GM23338 (cell line): ENCODE measurements at regions not wholly inside any gene's neighbourhood (a gene's known extent, or its start where the extent isn't known, plus 50 kb on each side); places are given as distances from the start of the nearest gene placed in this dataset.

Source experiments
- ATAC-seq: fragments of 200-7000 bp; cut with Tn5 transposase; 3 replicates; pipeline ENCODE4 v1.9.1; 2020
- DNase-seq: peaks from one replicate; pipeline ENCODE4 v3.0.0-alpha.2; 2015; ENCODE audit warnings: low spot score
- H2AFZ ChIP-seq: fragments of 200-600 bp; sonication (generic); 2 replicates; pipeline ENCODE4 v1.8.0; 2016; ENCODE audit warnings: antibody characterized with exemption, mild to moderate bottlenecking, moderate library complexity
- H3F3A ChIP-seq: fragments of 200-600 bp; sonication (generic); replicated peaks from 2 replicates; pipeline ENCODE4 v1.8.0; 2017; ENCODE audit warnings: antibody characterized with exemption, mixed run types, low read depth
- H3K27ac ChIP-seq: fragments of 200-600 bp; sonication (generic); 2 replicates; pipeline ENCODE4 v1.6.1; 2016; ENCODE audit warnings: low read depth
- H3K27me3 ChIP-seq: fragments of 200-600 bp; sonication (generic); 2 replicates; pipeline ENCODE4 v1.8.0; 2016; ENCODE audit warnings: mild to moderate bottlenecking, mixed run types, moderate library complexity; ENCODE audit not compliant: insufficient read depth
- H3K36me3 ChIP-seq: fragments of 200-600 bp; sonication (generic); 2 replicates; pipeline ENCODE4 v1.8.0; 2016; ENCODE audit warnings: mild to moderate bottlenecking; ENCODE audit not compliant: insufficient read depth
- H3K4me1 ChIP-seq: fragments of 200-600 bp; sonication (generic); 2 replicates; pipeline ENCODE4 v1.8.0; 2016; ENCODE audit warnings: mild to moderate bottlenecking, moderate library complexity; ENCODE audit not compliant: insufficient read depth
- H3K4me2 ChIP-seq: fragments of 200-600 bp; sonication (generic); 2 replicates; pipeline ENCODE4 v1.7.1; 2017; ENCODE audit warnings: mixed run types
- H3K4me3 ChIP-seq: fragments of 200-600 bp; sonication (generic); 2 replicates; pipeline ENCODE4 v1.6.1; 2016; ENCODE audit warnings: mixed run types
- H3K79me2 ChIP-seq: fragments of 200-600 bp; sonication (generic); replicated peaks from 2 replicates; pipeline ENCODE4 v1.8.0; 2017; ENCODE audit warnings: mild to moderate bottlenecking; ENCODE audit not compliant: insufficient read depth
- H3K9me2 ChIP-seq: fragments of 200-600 bp; sonication (generic); 2 replicates; pipeline ENCODE4 v1.8.0; 2017; ENCODE audit not compliant: insufficient read depth
- H4K20me1 ChIP-seq: fragments of 200-600 bp; sonication (generic); replicated peaks from 2 replicates; pipeline ENCODE4 v1.8.0; 2017; ENCODE audit warnings: mild to moderate bottlenecking; ENCODE audit not compliant: insufficient read depth
- H3K27ac Mint-ChIP-seq: 2 replicates; pipeline ENCODE4 v1.8.0; 2020; ENCODE audit warnings: inconsistent platforms, mild to moderate bottlenecking, moderate library complexity, mixed read lengths
- H3K27me3 Mint-ChIP-seq: 3 replicates; pipeline ENCODE4 v1.8.0; 2022; ENCODE audit warnings: low read depth, mild to moderate bottlenecking, moderate library complexity, mixed read lengths, inconsistent platforms; ENCODE audit not compliant: insufficient read depth, poor library complexity
- H3K36me3 Mint-ChIP-seq: 3 replicates; pipeline ENCODE4 v1.8.0; 2021; ENCODE audit warnings: low read depth, mild to moderate bottlenecking, inconsistent platforms, moderate library complexity, mixed read lengths
- H3K4me1 Mint-ChIP-seq: 3 replicates; pipeline ENCODE4 v1.8.0; 2020; ENCODE audit warnings: mild to moderate bottlenecking, inconsistent platforms, mixed read lengths
- H3K4me3 Mint-ChIP-seq: 3 replicates; pipeline ENCODE4 v1.8.0; 2021; ENCODE audit warnings: moderate library complexity, mild to moderate bottlenecking, inconsistent platforms, mixed read lengths
- H3K9me3 Mint-ChIP-seq: 3 replicates; pipeline ENCODE4 v1.8.0; 2020; ENCODE audit warnings: moderate library complexity, mild to moderate bottlenecking, inconsistent platforms, mixed read lengths
- CREB1 ChIP-seq: fragments of 250-450 bp; sonication (Bioruptor Pico); IDR thresholded peaks from 2 replicates; pipeline ENCODE4 v1.5.0; 2020; ENCODE audit warnings: low read depth, mild to moderate bottlenecking, moderate library complexity
- CTCF ChIP-seq, 2 experiments: fragments of 200-600 bp in 1 of 2; sonication (generic) in 1 of 2; conservative IDR thresholded peaks; 2 replicates each; pipeline versions ENCODE4 v1.5.1 to v1.6.1; 2016 to 2017; ENCODE audit warnings: antibody characterized with exemption in 2 of 2, low read depth in 2 of 2, mild to moderate bottlenecking in 2 of 2, moderate library complexity in 1 of 2
- ETS1 ChIP-seq: IDR thresholded peaks from 2 replicates; pipeline ENCODE4 v1.6.1; 2016; ENCODE audit warnings: antibody characterized with exemption
- EZH2 ChIP-seq: fragments of 200-600 bp; sonication (generic); IDR thresholded peaks from one replicate; pipeline ENCODE4 v1.8.0; 2017; ENCODE audit warnings: antibody characterized with exemption, mild to moderate bottlenecking, low read depth; ENCODE audit not compliant: unreplicated experiment
- EZH2phosphoT487 ChIP-seq: fragments of 200-600 bp; sonication (generic); IDR thresholded peaks from one replicate; pipeline ENCODE4 v1.8.1; 2018; ENCODE audit warnings: antibody characterized with exemption; ENCODE audit not compliant: unreplicated experiment
- JUNB ChIP-seq: IDR thresholded peaks from one replicate; pipeline ENCODE4 v1.6.1; 2016; ENCODE audit warnings: antibody characterized with exemption; ENCODE audit not compliant: unreplicated experiment
- POLR2AphosphoS5 ChIP-seq: IDR thresholded peaks from 2 replicates; pipeline ENCODE4 v1.6.1; 2016; ENCODE audit warnings: antibody characterized with exemption, low read depth
- REST ChIP-seq: IDR thresholded peaks from one replicate; pipeline ENCODE4 v1.6.1; 2018; ENCODE audit warnings: antibody characterized with exemption; ENCODE audit not compliant: unreplicated experiment
- STAT1 ChIP-seq: IDR thresholded peaks from one replicate; pipeline ENCODE4 v1.6.1; 2016; ENCODE audit warnings: antibody characterized with exemption; ENCODE audit not compliant: unreplicated experiment
- ZNF114 ChIP-seq: fragments of 250-450 bp; sonication (Bioruptor Pico); IDR thresholded peaks from 2 replicates; pipeline ENCODE4 v1.5.0; 2020; ENCODE audit warnings: mild to moderate bottlenecking, moderate library complexity
- ZNF331 ChIP-seq: fragments of 250-450 bp; sonication (Bioruptor Pico); IDR thresholded peaks from 2 replicates; pipeline ENCODE4 v1.5.0; 2020; ENCODE audit warnings: low read depth, mild to moderate bottlenecking, moderate library complexity

GRCh38 chr7:108789451-108789850, 219.8 kb downstream of the DNAJB9 start (continued):
- no peak for TF ChIP-seq REST
- no peak for TF ChIP-seq CREB1 (CRISPR knock-in tag)
- no peak for TF ChIP-seq JUNB
- TF ChIP-seq EZH2, result no peak
- TF ChIP-seq POLR2AphosphoS5, result no peak

GRCh38 chr7:108794466-108794865, 224.8 kb downstream of the DNAJB9 start:
- H3K4me1 ChIP-seq, result no peaks in the 10 kb centered on the region
- no peak overlapping the region for H3K27ac ChIP-seq
- no peak overlapping the region for H2AFZ ChIP-seq
- no peaks in the 10 kb centered on the region for H3K27me3 Mint-ChIP-seq
- no peaks in the 10 kb centered on the region; the same call in 2 of the 3 replicates for H3K36me3 Mint-ChIP-seq
- H3K79me2 ChIP-seq, result no peaks in the 10 kb centered on the region
- H3K4me2 ChIP-seq, result no peak overlapping the region
- no peaks in the 10 kb centered on the region for H3K9me2 ChIP-seq
- no peaks in the 10 kb centered on the region; the same call in 1 of the 2 replicates for H3K36me3 ChIP-seq
- no peak overlapping the region for H3K4me3 Mint-ChIP-seq
- H4K20me1 ChIP-seq, result no peaks in the 10 kb centered on the region
- ATAC-seq (no peak), DNase-seq (no peak)
- no peaks in the 10 kb centered on the region for H3F3A ChIP-seq
- H3K27ac Mint-ChIP-seq, result no peak overlapping the region
- no peaks in the 10 kb centered on the region for H3K4me1 Mint-ChIP-seq
- no peak overlapping the region for H3K4me3 ChIP-seq
- no peaks in the 10 kb centered on the region for H3K27me3 ChIP-seq
- H3K9me3 Mint-ChIP-seq, result peaks cover 6% of the 10 kb centered on the region
- TF ChIP-seq EZH2phosphoT487, result no peak
- no peak for TF ChIP-seq ETS1
- TF ChIP-seq JUNB, result no peak
- no peak for TF ChIP-seq STAT1
- no peak for TF ChIP-seq CTCF (conservative IDR thresholded peaks at IDR 0.05; ENCODE audit: low read depth in 2 of 2)
- no peak for TF ChIP-seq ZNF114
- TF ChIP-seq REST, result no peak
- TF ChIP-seq CREB1 (CRISPR knock-in tag), result no peak
- no peak for TF ChIP-seq ZNF331
